ENCODE measurements at regions not wholly inside any gene's neighbourhood (a gene's known extent, or its start where the extent isn't known, plus 50 kb on each side); places are given as distances from the start of the nearest gene placed in this dataset.
"Not testable (repeated sequence)": the region's sequence is repeated elsewhere in the genome, so short reads cannot be mapped to it uniquely, and the experiment has no call there.

GRCh38 chr3:164351131-164351530 lies 727.2 kb downstream of the SI start:
- ATAC-seq, result no peak
- Histone ChIP-seq H3K36me3 (no peaks in the 10 kb centered on the region), H3K9me3 (no peaks in the 10 kb centered on the region), H3K4me3 (no peak overlapping the region), H3K4me1 (no peaks in the 10 kb centered on the region), H3K27ac (no peak overlapping the region), H3K27me3 (no peaks in the 10 kb centered on the region)
- no peak for DNase-seq
- TF ChIP-seq POLR2A (IDR thresholded peaks at IDR 0.05) (no peak), CTCF (IDR thresholded peaks at IDR 0.05) (no peak)
- intact Hi-C loops (cut with DNase I), result no loop called here

- ATAC-seq; H3K4me1 ChIP-seq; H3K27ac ChIP-seq; H3K36me3 ChIP-seq; H3K4me3 ChIP-seq; DNase-seq; intact Hi-C loops (cut with DNase I); H3K27me3 ChIP-seq; H3K9me3 ChIP-seq: not testable (repeated sequence)
- WGBS (ENCODE audit: insufficient coverage, low coverage, low lambda C conversion rate, missing lambda C conversion rate), result 48% methylated on average over 5 of the region's 5 CpGs
These were observed 736.1 kb downstream of the SI start for GRCh38 chr3:164342206-164342605.

- Histone ChIP-seq H3K27me3 (no peaks in the 10 kb centered on the region), H3K9me3 (no peaks in the 10 kb centered on the region), H3K36me3 (no peaks in the 10 kb centered on the region), H3K4me1 (no peaks in the 10 kb centered on the region), H3K27ac (no peak overlapping the region), H3K4me3 (no peak overlapping the region)
- no peak for ATAC-seq
- TF ChIP-seq POLR2A (IDR thresholded peaks at IDR 0.05) (no peak), CTCF (IDR thresholded peaks at IDR 0.05) (no peak)
- DNase-seq, result no peak
- intact Hi-C loops (cut with DNase I), result no loop called here
- WGBS (ENCODE audit: insufficient coverage, low coverage, low lambda C conversion rate, missing lambda C conversion rate), result 84% methylated on average over 8 of the region's 20 CpGs
These were observed 737.2 kb downstream of the SI start for GRCh38 chr3:164341086-164341485.

DNA sequence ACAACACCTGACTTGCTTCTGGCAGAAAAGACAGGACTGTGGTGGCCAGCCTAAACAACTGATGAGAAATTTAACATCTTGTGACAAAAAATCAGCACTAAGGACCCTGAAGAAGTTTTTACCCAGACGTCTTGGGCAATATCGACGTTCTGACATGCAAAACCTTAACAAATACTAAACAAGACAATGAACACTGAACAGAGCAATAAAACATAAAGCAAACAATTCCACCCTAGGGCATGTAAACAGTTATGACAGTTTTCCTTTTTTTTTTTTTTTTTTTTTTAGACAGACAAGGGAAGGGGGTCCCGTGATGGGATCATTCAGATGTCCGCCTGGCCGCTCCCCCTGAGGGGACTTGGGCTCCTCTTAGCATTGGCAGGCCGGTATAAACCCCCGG lies 738.0 kb downstream of the SI start:
- ATAC-seq (no peak), DNase-seq (no peak)
- no peaks in the 10 kb centered on the region for H3K36me3 ChIP-seq
- intact Hi-C loops (cut with DNase I), result no loop called here
- H3K4me3 ChIP-seq, result no peak overlapping the region
- 73% methylated on average over 6 of the region's 8 CpGs for WGBS (ENCODE audit: insufficient coverage, low coverage, low lambda C conversion rate, missing lambda C conversion rate)
- H3K9me3 ChIP-seq, result no peaks in the 10 kb centered on the region
- H3K27me3 ChIP-seq, result no peaks in the 10 kb centered on the region
- TF ChIP-seq CTCF (IDR thresholded peaks at IDR 0.05) (no peak), POLR2A (IDR thresholded peaks at IDR 0.05) (no peak)
- no peaks in the 10 kb centered on the region for H3K4me1 ChIP-seq
- no peak overlapping the region for H3K27ac ChIP-seq

- WGBS (ENCODE audit: insufficient coverage, low coverage, low lambda C conversion rate, missing lambda C conversion rate), result 28% methylated on average over 10 of the region's 10 CpGs
- intact Hi-C loops (cut with DNase I), result no loop called here
- H3K9me3 ChIP-seq, result no peaks in the 10 kb centered on the region
- H3K4me3 ChIP-seq, result no peak overlapping the region
- no peaks in the 10 kb centered on the region for H3K27me3 ChIP-seq
- ATAC-seq, result peak in 2 of 4 donors; percentile 18 to 26
- no peaks in the 10 kb centered on the region for H3K4me1 ChIP-seq
- no peak for DNase-seq
- no peak for TF ChIP-seq POLR2A (IDR thresholded peaks at IDR 0.05)
- no peak for TF ChIP-seq CTCF (IDR thresholded peaks at IDR 0.05)
- no peak overlapping the region for H3K27ac ChIP-seq
- H3K36me3 ChIP-seq, result no peaks in the 10 kb centered on the region
These were observed 745.2 kb downstream of the SI start for GRCh38 chr3:164332831-164333802.
